ENCODE measurements at regions not wholly inside any gene's neighbourhood (a gene's known extent, or its start where the extent isn't known, plus 50 kb on each side); places are given as distances from the start of the nearest gene placed in this dataset.

- DNase-seq (ENCODE audit: low spot score in 2 of 2): no peak
- Histone ChIP-seq H3K27ac (no peak overlapping the region), H3K9me3 (peaks cover 3 to 12% of the 10 kb centered on the region in 2 donors), H3K4me3 (no peak overlapping the region), H3K36me3 (no peaks in the 10 kb centered on the region), H3K4me1 (no peaks in the 10 kb centered on the region), H3K27me3 (no peaks in the 10 kb centered on the region)
- no peak for TF ChIP-seq POLR2AphosphoS5 (IDR thresholded peaks at IDR 0.05)
- intact Hi-C loops (cut with DNase I; ENCODE audit: low total_unique reads): no loop called here
Measured at GRCh38 chr5:28548856-28549255, 1510.5 kb upstream of the CDH9 start.

DNA sequence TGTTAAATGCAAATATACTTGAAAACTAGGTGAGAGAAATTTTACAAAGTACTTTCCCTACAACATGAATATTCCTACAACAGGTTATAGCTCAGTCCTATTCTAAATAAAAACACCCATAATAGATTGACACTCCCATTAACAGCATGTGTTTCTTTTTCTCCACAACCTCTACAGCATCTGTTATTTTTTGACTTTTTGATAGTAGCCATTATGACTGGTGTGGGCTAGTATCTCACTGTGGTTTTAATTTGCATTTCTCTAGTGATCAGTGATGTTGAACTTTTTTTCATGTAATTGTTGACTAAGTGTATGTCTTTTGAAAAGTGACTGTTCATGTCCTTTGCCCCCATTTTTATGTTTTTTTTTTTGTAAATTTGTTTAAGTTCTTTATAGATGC, 1506.1 kb upstream of the CDH9 start:
- no peak overlapping the region for H3K27ac ChIP-seq
- DNase-seq (ENCODE audit: low spot score in 2 of 2): no peak
- no peak overlapping the region for H3K4me3 ChIP-seq
- TF ChIP-seq POLR2A (IDR thresholded peaks at IDR 0.05) (no peak), POLR2AphosphoS5 (IDR thresholded peaks at IDR 0.05) (no peak), CTCF (IDR thresholded peaks at IDR 0.05) (no peak)
- no peaks in the 10 kb centered on the region for H3K27me3 ChIP-seq
- no peaks in the 10 kb centered on the region for H3K9me3 ChIP-seq
- H3K36me3 ChIP-seq: no peaks in the 10 kb centered on the region
- intact Hi-C loops (cut with DNase I; ENCODE audit: low total_unique reads): no loop called here
- H3K4me1 ChIP-seq: no peaks in the 10 kb centered on the region

- intact Hi-C loops (cut with DNase I; ENCODE audit: low total_unique reads): no loop called here
- H3K27me3 ChIP-seq: no peaks in the 10 kb centered on the region
- H3K9me3 ChIP-seq: no peaks in the 10 kb centered on the region
- TF ChIP-seq POLR2A (IDR thresholded peaks at IDR 0.05) (no peak), CTCF (IDR thresholded peaks at IDR 0.05) (no peak)
- DNase-seq (ENCODE audit: low spot score in 2 of 2): no peak
- no peak overlapping the region for H3K4me3 ChIP-seq
- no peak overlapping the region for H3K27ac ChIP-seq
- H3K36me3 ChIP-seq: no peaks in the 10 kb centered on the region
- H3K4me1 ChIP-seq: no peaks in the 10 kb centered on the region
Measured at GRCh38 chr5:28543473-28544098, 1505.2 kb upstream of the CDH9 start.

DNA sequence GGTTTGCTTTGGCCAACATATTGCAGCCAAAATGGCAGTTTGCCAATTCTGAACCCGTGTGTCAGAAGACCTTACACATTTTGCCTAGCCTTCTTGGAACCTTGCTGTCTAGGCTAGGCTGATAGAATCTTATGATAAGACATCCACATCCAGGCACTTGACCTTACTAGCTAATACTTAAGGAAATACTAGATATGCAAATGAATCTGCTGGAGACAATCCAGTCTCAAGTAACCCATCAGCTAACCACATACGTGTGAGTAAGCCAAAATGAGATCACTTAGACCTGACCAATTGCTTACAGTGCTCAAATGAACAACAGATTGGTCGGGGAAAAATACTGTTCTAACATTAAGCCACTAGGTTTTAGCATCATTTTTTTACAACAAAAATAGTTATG, 1504.6 kb upstream of the CDH9 start:
- Histone ChIP-seq H3K4me3 (no peak overlapping the region), H3K4me1 (no peaks in the 10 kb centered on the region), H3K27me3 (no peaks in the 10 kb centered on the region), H3K36me3 (no peaks in the 10 kb centered on the region), H3K9me3 (no peaks in the 10 kb centered on the region), H3K27ac (no peak overlapping the region)
- intact Hi-C loops (cut with DNase I; ENCODE audit: low total_unique reads): no loop called here
- no peak for DNase-seq (ENCODE audit: low spot score in 2 of 2)
- TF ChIP-seq POLR2AphosphoS5 (IDR thresholded peaks at IDR 0.05) (no peak), POLR2A (IDR thresholded peaks at IDR 0.05) (no peak), CTCF (IDR thresholded peaks at IDR 0.05) (no peak)

DNA sequence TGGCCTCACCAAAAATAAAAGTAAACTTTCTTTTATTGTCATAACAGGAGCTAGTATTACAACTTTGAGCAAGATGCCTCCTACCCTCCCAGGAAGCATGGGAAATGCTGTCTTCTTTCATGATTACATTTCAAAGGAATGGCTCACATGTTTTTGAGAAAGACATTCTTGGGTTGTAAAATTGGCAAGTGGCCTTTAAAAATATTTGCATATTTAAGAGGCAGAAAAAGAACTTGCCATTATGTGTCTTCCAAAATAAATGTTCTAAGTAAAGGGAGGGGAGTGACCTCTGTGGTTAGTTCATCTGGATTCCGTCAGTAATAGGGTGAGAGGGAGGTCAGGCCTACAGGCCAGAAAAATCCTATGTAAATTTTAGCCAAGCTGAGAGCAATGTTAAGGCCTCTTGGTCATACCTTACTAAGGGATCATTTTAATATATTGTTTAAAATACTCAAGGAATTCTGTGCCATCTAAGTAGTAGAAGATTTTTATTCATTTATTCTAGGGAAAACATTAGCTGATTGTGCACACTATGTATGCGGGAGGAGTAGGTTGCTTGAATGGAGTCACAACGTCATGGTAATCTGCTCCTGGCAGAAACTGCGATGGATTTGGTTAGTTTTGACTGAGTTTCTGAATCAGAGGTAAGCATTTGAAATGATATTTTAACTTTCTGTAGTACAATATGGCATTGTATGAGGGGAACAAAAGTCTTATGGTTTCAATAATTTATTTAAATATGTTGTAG, 1485.7 kb upstream of the CDH9 start:
- no peak for DNase-seq (ENCODE audit: low spot score in 2 of 2)
- Histone ChIP-seq H3K4me1 (no peaks in the 10 kb centered on the region), H3K4me3 (no peak overlapping the region), H3K27me3 (no peaks in the 10 kb centered on the region), H3K9me3 (peaks cover 0 to 8% of the 10 kb centered on the region in 2 donors), H3K36me3 (no peaks in the 10 kb centered on the region), H3K27ac (no peak overlapping the region)
- intact Hi-C loops (cut with DNase I; ENCODE audit: low total_unique reads): no loop called here
- TF ChIP-seq POLR2AphosphoS5 (IDR thresholded peaks at IDR 0.05): no peak
- TF ChIP-seq CTCF (IDR thresholded peaks at IDR 0.05): no peak
- no peak for TF ChIP-seq POLR2A (IDR thresholded peaks at IDR 0.05)
